ENCODE measurements at regions not wholly inside any gene's neighbourhood (a gene's known extent, or its start where the extent isn't known, plus 50 kb on each side); places are given as distances from the start of the nearest gene placed in this dataset.

DNA sequence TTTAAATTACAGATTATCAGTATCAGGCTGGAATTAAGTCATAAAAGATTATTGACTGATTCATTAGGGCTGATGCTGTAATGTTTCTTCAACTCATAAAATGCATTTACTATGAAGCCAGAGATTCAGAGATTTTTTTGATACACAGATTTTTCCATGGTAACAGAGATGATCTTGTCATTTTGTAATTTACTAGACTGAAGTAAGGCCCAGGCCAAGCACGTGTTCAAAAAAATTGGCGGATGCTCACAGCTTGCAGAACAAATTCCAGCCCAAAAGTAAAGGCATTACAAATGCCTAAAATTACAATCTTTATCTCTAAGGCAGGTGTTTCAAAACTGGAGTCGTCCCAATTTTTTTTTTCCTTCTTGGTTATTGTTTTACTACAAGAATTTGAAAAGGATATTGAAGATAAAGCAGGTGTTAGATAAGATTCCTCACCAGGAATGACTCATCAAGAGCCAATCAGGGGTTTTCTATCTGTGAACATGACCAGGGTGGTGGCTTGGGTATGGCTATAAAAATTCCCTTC is 78.4 kb upstream of the MEOX2 start:
- TF ChIP-seq, protein P1, sequence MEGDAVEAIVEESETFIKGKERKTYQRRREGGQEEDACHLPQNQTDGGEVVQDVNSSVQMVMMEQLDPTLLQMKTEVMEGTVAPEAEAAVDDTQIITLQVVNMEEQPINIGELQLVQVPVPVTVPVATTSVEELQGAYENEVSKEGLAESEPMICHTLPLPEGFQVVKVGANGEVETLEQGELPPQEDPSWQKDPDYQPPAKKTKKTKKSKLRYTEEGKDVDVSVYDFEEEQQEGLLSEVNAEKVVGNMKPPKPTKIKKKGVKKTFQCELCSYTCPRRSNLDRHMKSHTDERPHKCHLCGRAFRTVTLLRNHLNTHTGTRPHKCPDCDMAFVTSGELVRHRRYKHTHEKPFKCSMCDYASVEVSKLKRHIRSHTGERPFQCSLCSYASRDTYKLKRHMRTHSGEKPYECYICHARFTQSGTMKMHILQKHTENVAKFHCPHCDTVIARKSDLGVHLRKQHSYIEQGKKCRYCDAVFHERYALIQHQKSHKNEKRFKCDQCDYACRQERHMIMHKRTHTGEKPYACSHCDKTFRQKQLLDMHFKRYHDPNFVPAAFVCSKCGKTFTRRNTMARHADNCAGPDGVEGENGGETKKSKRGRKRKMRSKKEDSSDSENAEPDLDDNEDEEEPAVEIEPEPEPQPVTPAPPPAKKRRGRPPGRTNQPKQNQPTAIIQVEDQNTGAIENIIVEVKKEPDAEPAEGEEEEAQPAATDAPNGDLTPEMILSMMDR (conservative IDR thresholded peaks at IDR 0.05; ENCODE audit: low read depth, low read length): no peak
- TF ChIP-seq POLR2A (IDR thresholded peaks at IDR 0.05; ENCODE audit: low read depth, low read length): no peak
- no peak for TF ChIP-seq RAD21 (IDR thresholded peaks at IDR 0.05; ENCODE audit: low read length)
- TF ChIP-seq, protein P2, sequence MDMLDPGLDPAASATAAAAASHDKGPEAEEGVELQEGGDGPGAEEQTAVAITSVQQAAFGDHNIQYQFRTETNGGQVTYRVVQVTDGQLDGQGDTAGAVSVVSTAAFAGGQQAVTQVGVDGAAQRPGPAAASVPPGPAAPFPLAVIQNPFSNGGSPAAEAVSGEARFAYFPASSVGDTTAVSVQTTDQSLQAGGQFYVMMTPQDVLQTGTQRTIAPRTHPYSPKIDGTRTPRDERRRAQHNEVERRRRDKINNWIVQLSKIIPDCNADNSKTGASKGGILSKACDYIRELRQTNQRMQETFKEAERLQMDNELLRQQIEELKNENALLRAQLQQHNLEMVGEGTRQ (IDR thresholded peaks at IDR 0.05; ENCODE audit: low read depth, low read length): no peak
- no peak for TF ChIP-seq MXI1 (IDR thresholded peaks at IDR 0.05; ENCODE audit: borderline replicate concordance, low read depth, low read length)
- TF ChIP-seq RFX5 (IDR thresholded peaks at IDR 0.05; ENCODE audit: low read depth, low read length): no peak
